Left ventricle myocardium inferior (tissue), 1 donor: ENCODE measurements at regions not wholly inside any gene's neighbourhood (a gene's known extent, or its start where the extent isn't known, plus 50 kb on each side); places are given as distances from the start of the nearest gene placed in this dataset.

Experiments used
- DNase-seq: peaks from one replicate; pipeline ENCODE4 v3.0.0-alpha.2; 2020
- H3K27ac ChIP-seq: fragments of 200-600 bp; replicated peaks from 2 replicates; pipeline ENCODE4 v1.8.0; 2021
- H3K27me3 ChIP-seq: fragments of 200-600 bp; 2 replicates; pipeline ENCODE4 v1.8.0; 2021; ENCODE audit warnings: low read depth
- H3K36me3 ChIP-seq: fragments of 200-600 bp; 2 replicates; pipeline ENCODE4 v1.8.0; 2021
- H3K4me1 ChIP-seq: fragments of 200-600 bp; 2 replicates; pipeline ENCODE4 v1.8.0; 2021
- H3K4me3 ChIP-seq: fragments of 200-600 bp; 2 replicates; pipeline ENCODE4 v1.8.0; 2021; ENCODE audit warnings: mild to moderate bottlenecking, moderate library complexity
- H3K9me3 ChIP-seq: fragments of 200-600 bp; replicated peaks from 2 replicates; pipeline ENCODE4 v1.8.0; 2021
- intact Hi-C: fragments of 100-400 bp; cut with micrococcal nuclease; formaldehyde crosslinking; loops from one replicate; pipeline ENCODE4 v1.11.0; 2022
- TF ChIP-seq, protein P1 (sequence below): fragments of 200-600 bp; IDR thresholded peaks from 2 replicates; pipeline ENCODE4 v1.8.0; 2021; ENCODE audit warnings: antibody characterized with exemption, mild to moderate bottlenecking, borderline replicate concordance
- donor health status: DM: no; HTN: yes; CAD: no; lungs with severe emphysema.

DNA sequence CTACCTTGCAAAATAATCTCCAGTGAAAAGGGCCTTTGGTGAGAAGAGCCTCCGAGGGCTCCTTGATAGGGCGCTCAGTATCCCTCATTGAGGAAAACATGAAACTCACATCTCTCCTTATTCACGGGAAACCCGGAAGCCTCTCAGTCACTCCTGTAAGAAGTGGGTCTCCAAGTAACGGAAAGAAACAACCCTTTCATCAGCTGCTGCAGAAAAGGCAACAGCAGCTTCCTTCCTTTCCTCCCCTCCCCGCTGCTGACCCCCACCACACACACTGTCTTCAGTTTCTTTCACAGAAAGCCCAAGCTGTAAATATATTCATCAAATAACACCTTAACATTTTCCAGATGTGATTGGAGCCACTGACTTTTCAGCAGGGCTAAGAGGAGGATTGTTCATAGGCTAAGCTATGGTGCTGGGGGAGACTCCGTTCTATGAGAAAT lies 81.4 kb downstream of the C9orf152 start:
- no peaks in the 10 kb centered on the region for H3K27me3 ChIP-seq
- TF ChIP-seq, protein P1, sequence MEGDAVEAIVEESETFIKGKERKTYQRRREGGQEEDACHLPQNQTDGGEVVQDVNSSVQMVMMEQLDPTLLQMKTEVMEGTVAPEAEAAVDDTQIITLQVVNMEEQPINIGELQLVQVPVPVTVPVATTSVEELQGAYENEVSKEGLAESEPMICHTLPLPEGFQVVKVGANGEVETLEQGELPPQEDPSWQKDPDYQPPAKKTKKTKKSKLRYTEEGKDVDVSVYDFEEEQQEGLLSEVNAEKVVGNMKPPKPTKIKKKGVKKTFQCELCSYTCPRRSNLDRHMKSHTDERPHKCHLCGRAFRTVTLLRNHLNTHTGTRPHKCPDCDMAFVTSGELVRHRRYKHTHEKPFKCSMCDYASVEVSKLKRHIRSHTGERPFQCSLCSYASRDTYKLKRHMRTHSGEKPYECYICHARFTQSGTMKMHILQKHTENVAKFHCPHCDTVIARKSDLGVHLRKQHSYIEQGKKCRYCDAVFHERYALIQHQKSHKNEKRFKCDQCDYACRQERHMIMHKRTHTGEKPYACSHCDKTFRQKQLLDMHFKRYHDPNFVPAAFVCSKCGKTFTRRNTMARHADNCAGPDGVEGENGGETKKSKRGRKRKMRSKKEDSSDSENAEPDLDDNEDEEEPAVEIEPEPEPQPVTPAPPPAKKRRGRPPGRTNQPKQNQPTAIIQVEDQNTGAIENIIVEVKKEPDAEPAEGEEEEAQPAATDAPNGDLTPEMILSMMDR, result no peak
- no peaks in the 10 kb centered on the region for H3K9me3 ChIP-seq
- H3K4me3 ChIP-seq, result peak overlapping the region; percentile 65
- peaks cover 97% of the 10 kb centered on the region for H3K4me1 ChIP-seq
- H3K27ac ChIP-seq, result peak overlapping the region; percentile 88
- H3K36me3 ChIP-seq, result no peaks in the 10 kb centered on the region
- intact Hi-C loops, result no loop called here
- DNase-seq, result no peak

DNA sequence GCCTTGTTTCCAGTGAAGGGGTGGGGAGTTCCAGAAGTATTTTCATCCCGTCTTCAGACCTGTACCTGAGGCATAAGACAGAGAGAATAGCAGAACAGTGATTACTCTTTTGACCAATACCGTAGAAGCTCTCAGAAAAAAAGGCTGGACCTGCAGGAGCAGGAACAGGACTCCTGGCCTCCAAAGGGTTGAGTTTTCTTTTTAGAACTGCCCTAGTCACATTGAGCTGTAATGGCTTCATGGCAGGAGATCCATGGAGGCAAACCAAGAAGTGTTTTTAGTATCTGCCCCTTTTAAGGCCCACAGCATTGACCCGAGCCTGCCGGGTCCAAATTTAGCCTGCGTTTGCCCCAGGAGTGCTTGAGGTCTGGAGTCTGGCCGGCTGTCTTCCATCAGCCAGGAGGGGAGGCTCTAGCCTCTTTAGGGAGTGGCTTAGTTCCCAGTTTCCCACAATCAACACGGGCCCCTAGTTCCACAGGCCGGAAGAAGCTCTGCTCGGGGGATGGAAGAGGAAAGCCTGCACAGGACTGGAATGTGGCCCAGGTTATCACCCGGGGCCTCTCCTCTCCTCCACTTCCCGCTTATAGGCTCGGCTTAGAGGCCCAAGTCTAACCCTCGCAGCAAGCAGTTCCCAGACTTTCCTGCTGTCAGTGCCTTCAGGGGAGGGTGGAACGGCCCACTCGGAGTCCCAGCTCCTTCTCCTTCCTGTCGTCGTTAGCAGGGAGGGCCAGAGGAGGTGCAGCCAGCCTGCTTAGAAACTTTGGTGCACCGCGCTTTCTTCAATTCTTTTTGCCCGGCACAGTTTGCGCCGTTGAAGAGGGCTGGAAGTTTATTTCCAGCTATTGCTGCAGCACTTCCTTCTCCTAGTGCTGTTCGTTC lies 80.7 kb downstream of the C9orf152 start:
- TF ChIP-seq, protein P1, result no peak
- H3K27me3 ChIP-seq, result no peaks in the 10 kb centered on the region
- peak overlapping the region; percentile 88 for H3K27ac ChIP-seq
- H3K36me3 ChIP-seq, result no peaks in the 10 kb centered on the region
- peaks cover 97% of the 10 kb centered on the region for H3K4me1 ChIP-seq
- intact Hi-C loops, result no loop called here
- DNase-seq, result peak; percentile 80
- H3K9me3 ChIP-seq, result no peaks in the 10 kb centered on the region
- peak overlapping the region; percentile 65 for H3K4me3 ChIP-seq

DNA sequence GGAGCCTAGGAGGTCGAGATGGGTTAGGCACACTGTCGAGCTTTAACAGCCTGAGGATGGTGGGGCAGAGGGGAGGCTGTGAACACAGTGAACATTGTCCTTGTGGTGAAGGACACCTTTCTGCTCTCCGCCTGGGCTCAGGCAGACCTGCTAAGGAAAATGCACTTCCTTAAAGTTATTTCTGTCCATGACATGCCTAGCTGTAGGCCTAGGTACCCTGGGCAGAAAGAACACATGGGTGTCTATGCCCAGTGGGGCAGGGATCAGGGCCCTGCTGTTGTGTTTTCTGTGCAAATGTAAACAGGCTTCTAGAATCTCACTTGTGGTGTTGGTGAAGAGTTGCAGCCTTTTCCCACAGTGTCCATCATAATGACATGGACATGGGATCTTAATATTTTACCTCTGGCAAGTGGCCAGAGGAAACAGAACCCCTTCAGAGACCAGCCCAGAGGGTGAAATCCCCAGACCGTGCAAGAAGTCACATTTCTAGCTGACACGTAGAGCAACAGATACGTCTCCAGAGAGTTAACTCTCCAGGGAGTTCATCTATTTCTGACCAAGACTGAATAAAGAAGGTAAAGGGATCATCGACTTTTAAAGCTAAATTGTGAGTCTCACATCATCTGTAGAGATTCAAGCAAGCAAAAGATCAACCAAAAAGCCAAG lies 79.2 kb downstream of the C9orf152 start:
- peaks cover 99% of the 10 kb centered on the region for H3K4me1 ChIP-seq
- no peaks in the 10 kb centered on the region for H3K36me3 ChIP-seq
- H3K9me3 ChIP-seq, result no peaks in the 10 kb centered on the region
- TF ChIP-seq, protein P1, result no peak
- DNase-seq, result no peak
- peak overlapping the region; percentile 65 for H3K4me3 ChIP-seq
- intact Hi-C loops, result no loop called here
- H3K27me3 ChIP-seq, result no peaks in the 10 kb centered on the region
- peak overlapping the region; percentile 88 for H3K27ac ChIP-seq

DNA sequence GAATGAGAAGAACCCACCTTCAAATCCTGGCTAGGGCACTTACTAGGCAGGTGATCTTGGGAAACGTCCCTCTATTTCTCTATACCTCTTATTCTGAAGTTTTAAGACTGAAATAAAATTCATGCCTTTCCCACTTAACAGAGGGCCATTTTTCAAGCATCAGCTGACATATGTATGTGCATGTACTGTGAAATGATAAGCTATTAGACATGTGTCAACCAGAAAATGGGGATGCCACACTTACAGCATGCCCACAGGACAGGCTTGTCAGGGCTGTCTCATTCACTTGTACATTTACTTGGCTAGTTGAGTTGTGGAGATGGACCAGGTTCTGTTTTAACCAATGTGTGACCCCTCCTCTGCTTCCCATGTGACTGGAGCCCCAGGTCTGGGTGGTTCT lies 78.5 kb downstream of the C9orf152 start:
- Histone ChIP-seq H3K4me3 (peak overlapping the region; percentile 65), H3K27me3 (no peaks in the 10 kb centered on the region), H3K36me3 (no peaks in the 10 kb centered on the region), H3K4me1 (peaks cover 99% of the 10 kb centered on the region), H3K9me3 (no peaks in the 10 kb centered on the region), H3K27ac (peak overlapping the region; percentile 88)
- TF ChIP-seq, protein P1, result no peak
- no peak for DNase-seq
- intact Hi-C loops, result no loop called here

DNA sequence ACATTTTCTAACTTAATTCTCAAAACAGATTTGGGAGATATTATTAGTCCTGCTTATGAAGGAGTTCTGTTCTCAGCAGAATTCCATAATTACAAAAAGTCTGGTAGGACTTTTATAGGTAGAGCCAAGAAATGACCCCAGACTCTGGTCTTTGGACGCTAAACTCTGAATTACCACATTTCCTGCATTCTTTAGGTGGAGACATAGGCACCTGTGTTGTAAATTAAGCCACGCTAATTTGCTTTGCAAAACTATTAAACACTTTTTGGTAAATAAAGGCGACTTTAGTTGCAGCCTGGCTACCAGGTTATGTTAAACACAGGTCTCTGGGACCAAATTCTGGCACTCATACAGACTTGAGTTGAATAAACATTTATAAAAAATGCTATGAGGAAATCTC lies 77.7 kb downstream of the C9orf152 start:
- DNase-seq, result no peak
- no peaks in the 10 kb centered on the region for H3K36me3 ChIP-seq
- H3K9me3 ChIP-seq, result no peaks in the 10 kb centered on the region
- TF ChIP-seq, protein P1, result no peak
- H3K27me3 ChIP-seq, result no peaks in the 10 kb centered on the region
- intact Hi-C loops, result no loop called here
- H3K27ac ChIP-seq, result peak overlapping the region; percentile 88
- H3K4me1 ChIP-seq, result peaks cover 99% of the 10 kb centered on the region
- H3K4me3 ChIP-seq, result no peak overlapping the region
